ENCODE measurements at regions not wholly inside any gene's neighbourhood (a gene's known extent, or its start where the extent isn't known, plus 50 kb on each side); places are given as distances from the start of the nearest gene placed in this dataset.

DNA sequence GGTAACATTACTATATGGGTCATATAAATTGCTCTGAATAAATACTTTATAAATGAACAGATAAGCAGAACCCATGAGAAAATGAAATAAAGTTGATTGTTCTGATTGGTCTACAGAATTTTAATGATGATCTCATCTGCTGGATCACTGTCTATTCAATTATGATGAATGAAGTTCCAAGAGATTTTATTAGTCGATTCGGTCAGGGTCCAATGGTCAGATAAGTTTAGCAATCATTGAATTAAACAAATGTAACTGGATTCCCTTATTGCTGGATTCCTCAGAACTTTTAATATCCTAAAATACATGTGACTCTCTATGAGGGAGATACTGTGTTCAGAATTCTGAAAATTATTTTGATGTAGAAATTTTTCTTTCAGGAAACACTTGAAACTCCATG lies 715.2 kb downstream of the EPM2A start:
- no peak for ATAC-seq
- Histone ChIP-seq H3K4me3 (no peak overlapping the region), H3K27me3 (no peaks in the 10 kb centered on the region), H3K36me3 (no peaks in the 10 kb centered on the region), H3K9me3 (no peaks in the 10 kb centered on the region), H3K4me1 (no peaks in the 10 kb centered on the region), H3K27ac (no peak overlapping the region)
- TF ChIP-seq CTCF (IDR thresholded peaks at IDR 0.05) = no peak
- no peak for DNase-seq
- intact Hi-C loops (cut with DNase I) = no loop called here

DNA sequence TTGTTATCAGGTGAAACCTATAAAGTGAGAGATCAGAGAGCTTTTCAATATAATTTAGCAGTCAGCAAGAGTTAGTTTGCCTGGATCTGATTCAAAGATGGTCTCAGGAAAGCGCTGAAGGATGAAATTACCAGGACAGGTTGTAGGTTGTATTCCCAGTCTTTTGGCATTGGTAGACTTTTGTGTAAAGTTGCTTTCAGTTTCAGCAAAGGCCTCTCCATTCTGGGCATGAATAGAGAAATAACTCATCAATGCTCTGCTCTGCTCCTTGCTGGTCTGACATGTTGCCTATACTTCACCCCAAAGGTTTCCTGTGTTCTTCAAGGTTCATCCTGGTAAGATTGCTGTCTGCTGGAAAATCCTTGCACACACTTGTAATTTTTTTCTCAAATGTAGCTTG lies 714.8 kb downstream of the EPM2A start:
- ATAC-seq (no peak), DNase-seq (no peak)
- Histone ChIP-seq H3K36me3 (no peaks in the 10 kb centered on the region), H3K4me1 (no peaks in the 10 kb centered on the region), H3K27ac (no peak overlapping the region), H3K4me3 (no peak overlapping the region), H3K27me3 (no peaks in the 10 kb centered on the region), H3K9me3 (no peaks in the 10 kb centered on the region)
- no peak for TF ChIP-seq CTCF (IDR thresholded peaks at IDR 0.05)
- intact Hi-C loops (cut with DNase I) = no loop called here

GRCh38 chr6:145022199-145022796 lies 713.0 kb downstream of the EPM2A start:
- intact Hi-C loops (cut with DNase I) = no loop called here
- Histone ChIP-seq H3K36me3 (no peaks in the 10 kb centered on the region), H3K4me3 (no peak overlapping the region), H3K27ac (no peak overlapping the region), H3K27me3 (no peaks in the 10 kb centered on the region), H3K9me3 (no peaks in the 10 kb centered on the region), H3K4me1 (no peaks in the 10 kb centered on the region)
- ATAC-seq (no peak), DNase-seq (no peak)
- TF ChIP-seq CTCF (IDR thresholded peaks at IDR 0.05) = no peak

DNA sequence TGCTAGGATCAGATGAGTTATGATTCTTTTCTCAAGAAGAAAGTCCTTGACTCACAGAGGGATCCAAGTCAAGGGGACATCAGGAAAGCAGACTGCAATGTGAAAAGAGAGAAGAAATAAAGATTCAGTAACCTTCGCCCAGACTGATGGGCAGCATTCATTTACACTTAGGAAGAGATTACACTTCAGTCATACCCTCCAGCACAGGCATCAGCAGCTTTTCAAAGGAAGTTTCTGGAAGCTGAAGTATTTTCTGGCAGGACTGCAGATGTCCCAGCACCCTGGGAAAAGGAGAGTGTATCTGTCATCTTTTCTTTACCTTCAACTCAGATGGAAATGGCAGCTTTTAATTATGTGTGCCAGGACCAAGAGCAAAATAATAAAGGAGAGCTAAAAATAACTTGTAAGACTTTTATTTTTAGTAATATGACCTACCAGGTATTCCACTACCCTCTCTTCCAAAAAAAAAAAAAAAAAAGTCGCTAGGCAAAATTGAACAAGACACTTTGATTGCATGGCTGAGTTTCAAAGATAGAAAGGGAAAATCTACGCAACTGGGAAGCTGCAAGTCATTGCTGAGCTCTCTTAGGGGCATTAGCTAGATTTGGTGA lies 712.1 kb downstream of the EPM2A start:
- Histone ChIP-seq H3K36me3 (no peaks in the 10 kb centered on the region), H3K4me3 (no peak overlapping the region), H3K4me1 (no peaks in the 10 kb centered on the region), H3K27ac (no peak overlapping the region), H3K27me3 (no peaks in the 10 kb centered on the region), H3K9me3 (no peaks in the 10 kb centered on the region)
- TF ChIP-seq CTCF (IDR thresholded peaks at IDR 0.05) = no peak
- DNase-seq = no peak
- no peak for ATAC-seq
- intact Hi-C loops (cut with DNase I) = no loop called here

GRCh38 chr6:145025488-145025887 lies 709.8 kb downstream of the EPM2A start:
- Histone ChIP-seq H3K27me3 (no peaks in the 10 kb centered on the region), H3K36me3 (no peaks in the 10 kb centered on the region), H3K9me3 (no peaks in the 10 kb centered on the region), H3K27ac (no peak overlapping the region), H3K4me1 (no peaks in the 10 kb centered on the region), H3K4me3 (no peak overlapping the region)
- TF ChIP-seq CTCF (IDR thresholded peaks at IDR 0.05) = no peak
- ATAC-seq = peak; percentile 90
- intact Hi-C loops (cut with DNase I) = no loop called here
- DNase-seq = peak in 1 of 4 donors; percentile 14
